ENCODE measurements at regions not wholly inside any gene's neighbourhood (a gene's known extent, or its start where the extent isn't known, plus 50 kb on each side); places are given as distances from the start of the nearest gene placed in this dataset.

DNA sequence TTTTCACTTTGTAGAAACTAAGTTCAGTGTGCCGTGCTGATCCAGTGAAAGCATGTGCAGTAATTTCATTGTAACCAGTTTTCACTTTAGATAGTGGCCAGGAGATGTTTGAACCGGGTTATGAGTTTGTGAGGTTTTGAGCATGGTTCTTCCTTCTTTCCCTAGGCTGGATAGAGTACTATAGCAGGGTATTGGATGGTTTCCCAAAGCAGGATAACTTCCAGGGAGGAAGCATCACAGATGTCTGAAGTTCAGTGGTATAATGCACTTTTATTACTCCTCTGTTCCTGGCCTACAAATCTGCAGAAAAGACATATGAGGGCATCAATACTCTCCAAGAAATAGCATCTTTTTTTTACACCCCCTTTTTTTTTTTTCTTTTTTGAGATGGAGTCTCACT, 823.1 kb downstream of the USP25 start:
- TF ChIP-seq POLR2A (IDR thresholded peaks at IDR 0.05; ENCODE audit: low read depth, low read length): no peak
- TF ChIP-seq SPI1 (IDR thresholded peaks at IDR 0.05; ENCODE audit: low read depth, low read length): no peak
- TF ChIP-seq TAF1 (IDR thresholded peaks at IDR 0.05; ENCODE audit: low read depth, low read length): no peak
